HepG2 (cell line): ENCODE measurements at regions not wholly inside any gene's neighbourhood (a gene's known extent, or its start where the extent isn't known, plus 50 kb on each side); places are given as distances from the start of the nearest gene placed in this dataset.

Source experiments
- ATAC-seq: fragments of 200-7000 bp; cut with Tn5 transposase; 3 replicates; pipeline ENCODE4 v1.9.1; 2020; ENCODE audit warnings: mild to moderate bottlenecking, moderate library complexity
- BruUV-seq: library from RNA; stranded (reverse); fragments of 400-500 nt; replicated peaks from 2 replicates; lab custom pipeline; 2021; lab: Mats Ljungman, UMichigan
- CTCF ChIA-PET: fragments of 300-600 bp; formaldehyde crosslinking; extraction: SDS; loops from one replicate; lab custom pipeline; 2021; ENCODE audit warnings: low total read pairs, inconsistent platforms, low intra/inter-chr PET ratio; lab: Yijun Ruan, JAX
- POLR2A ChIA-PET: fragments of 350-600 bp; sonication (Branson Sonifier 250); formaldehyde crosslinking; loops from one replicate; lab custom pipeline; 2020; ENCODE audit warnings: antibody characterized with exemption, inconsistent platforms; lab: Yijun Ruan, JAX
- DNase-seq: peaks from one replicate; pipeline ENCODE4 v3.0.0-alpha.2; 2015; ENCODE audit warnings: low spot score
- FAIRE-seq: peaks from 3 replicates; lab custom pipeline; 2011; peaks lifted over from hg19 to GRCh38; lab: Jason Lieb, UNC
- H2AFZ ChIP-seq: one replicate; pipeline ENCODE4 v1.6.1; 2011; ENCODE audit warnings: low read length, inconsistent platforms
- H3K27ac ChIP-seq: fragments of 300-600 bp; 3 replicates; pipeline ENCODE4 v1.8.0; 2011; ENCODE audit warnings: mixed run types, mild to moderate bottlenecking, mixed read lengths, low read length, inconsistent platforms; ENCODE audit not compliant: insufficient read depth; ENCODE audit errors: extremely low read length
- H3K27me3 ChIP-seq, 2 experiments: fragments of 200-600 bp in 1 of 2; 2 replicates in 1 of 2; 3 replicates in 1 of 2; pipeline versions ENCODE4 v1.6.0 to v1.8.0; 2011; ENCODE audit warnings: low read length in 2 of 2, mild to moderate bottlenecking in 2 of 2, moderate library complexity in 2 of 2, inconsistent platforms in 1 of 2; ENCODE audit not compliant: insufficient read depth in 2 of 2, control insufficient read depth in 1 of 2
- H3K36me3 ChIP-seq, 2 experiments: fragments of 200-600 bp in 1 of 2; replicated peaks in 1 of 2; 2 replicates in 1 of 2; 3 replicates in 1 of 2; pipeline versions ENCODE4 v1.5.1 to v1.8.0; 2011; ENCODE audit warnings: low read length in 2 of 2, inconsistent platforms in 1 of 2; ENCODE audit not compliant: insufficient read depth in 2 of 2, control insufficient read depth in 1 of 2
- H3K4me1 ChIP-seq: 2 replicates; pipeline ENCODE4 v1.5.1; 2012; ENCODE audit warnings: low read length, inconsistent platforms; ENCODE audit not compliant: insufficient read depth
- H3K4me2 ChIP-seq: 2 replicates; pipeline ENCODE4 v1.6.0; 2011; ENCODE audit warnings: low read depth, low read length, inconsistent platforms
- H3K4me3 ChIP-seq, 3 experiments: fragments of 200-600 bp in 1 of 3; sonication (generic), shearing (Covaris generic) in 1 of 3; replicated peaks in 1 of 3; 2 replicates each; pipeline ENCODE4 v1.5.1; 2011 to 2016; ENCODE audit warnings: low read length in 3 of 3, inconsistent platforms in 2 of 3, low read depth in 2 of 3, mild to moderate bottlenecking in 2 of 3, control low read depth in 1 of 3, mixed read lengths in 1 of 3; ENCODE audit not compliant: insufficient read depth in 1 of 3
- H3K79me2 ChIP-seq: one replicate; pipeline ENCODE4 v1.6.1; 2011; ENCODE audit warnings: low read length, inconsistent platforms; ENCODE audit not compliant: insufficient read depth
- H3K9ac ChIP-seq: 2 replicates; pipeline ENCODE4 v1.6.0; 2011; ENCODE audit warnings: mild to moderate bottlenecking, low read depth, low read length, inconsistent platforms; ENCODE audit not compliant: insufficient read depth
- H3K9me3 ChIP-seq: 2 replicates; pipeline ENCODE4 v1.5.1; 2012; ENCODE audit warnings: mild to moderate bottlenecking, low read length
- H4K20me1 ChIP-seq: 2 replicates; pipeline ENCODE4 v1.6.0; 2011; ENCODE audit warnings: inconsistent platforms, mild to moderate bottlenecking, low read length, moderate library complexity; ENCODE audit not compliant: insufficient read depth
- EED ChIP-seq: sonication (generic); formaldehyde crosslinking; IDR thresholded peaks from 2 replicates; pipeline ENCODE4 v1.5.0; 2020; ENCODE audit warnings: mild to moderate bottlenecking, missing genetic modification reagents
- REPIN1 ChIP-seq: sonication (generic); formaldehyde crosslinking; IDR thresholded peaks from 2 replicates; pipeline ENCODE4 v1.8.0; 2022; ENCODE audit warnings: missing genetic modification reagents, low read depth, mild to moderate bottlenecking, borderline replicate concordance
- RXRA ChIP-seq: sonication (generic); formaldehyde crosslinking; IDR thresholded peaks from 2 replicates; pipeline ENCODE4 v1.5.1; 2020; ENCODE audit warnings: missing genetic modification reagents
- UBTF ChIP-seq: sonication (generic); formaldehyde crosslinking; IDR thresholded peaks from 2 replicates; pipeline ENCODE4 v1.4.0; 2020; ENCODE audit warnings: mild to moderate bottlenecking, missing genetic modification reagents
- ZNF160 ChIP-seq: sonication (generic); formaldehyde crosslinking; IDR thresholded peaks from 2 replicates; pipeline ENCODE4 v1.8.0; 2022; ENCODE audit warnings: mild to moderate bottlenecking, inconsistent platforms, missing genetic modification reagents
- ZNF292 ChIP-seq: sonication (generic); formaldehyde crosslinking; IDR thresholded peaks from 2 replicates; pipeline ENCODE4 v1.8.1; 2022; ENCODE audit warnings: mild to moderate bottlenecking, low read depth, missing genetic modification reagents, borderline replicate concordance
- ZNF317 ChIP-seq: sonication (generic); formaldehyde crosslinking; IDR thresholded peaks from 2 replicates; pipeline ENCODE4 v1.5.0; 2020; ENCODE audit warnings: mild to moderate bottlenecking, missing genetic modification reagents
- ZNF713 ChIP-seq: sonication (generic); formaldehyde crosslinking; IDR thresholded peaks from 2 replicates; pipeline ENCODE4 v1.4.0; 2020; ENCODE audit warnings: mild to moderate bottlenecking, missing genetic modification reagents
- WGBS: methylation state at CpG from one replicate; pipeline ENCODE4 v1.1.6; 2017; ENCODE audit warnings: low lambda C conversion rate; 5-methylcytosine and 5-hydroxymethylcytosine counted together
- in situ Hi-C: cut with HindIII; loops from 2 replicates; pipeline ENCODE4 v1.10.0; 2017; ENCODE audit warnings: low pct_unique_long_range_greater_than_20kb; ENCODE audit not compliant: extremely low pct_ligation_motif_present
- intact Hi-C: fragments of 100-400 bp; cut with micrococcal nuclease; formaldehyde crosslinking; loops from one replicate; pipeline ENCODE4 v1.10.0; 2022; ENCODE audit not compliant: unreplicated experiment
- TF ChIP-seq, protein P1 (sequence below): sonication (generic); formaldehyde crosslinking; IDR thresholded peaks from 2 replicates; pipeline ENCODE4 v1.4.0; 2020; ENCODE audit warnings: missing genetic modification reagents, mild to moderate bottlenecking, borderline replicate concordance
- TF ChIP-seq, protein P2 (sequence below): IDR thresholded peaks from 2 replicates; pipeline ENCODE4 v1.6.1; 2016; ENCODE audit warnings: missing compliant biosample characterization, missing genetic modification reagents, borderline replicate concordance
- TF ChIP-seq, protein P3 (sequence below): sonication (generic); formaldehyde crosslinking; IDR thresholded peaks from 2 replicates; pipeline ENCODE4 v1.8.1; 2023; ENCODE audit warnings: missing genetic modification reagents, mild to moderate bottlenecking, borderline replicate concordance

DNA sequence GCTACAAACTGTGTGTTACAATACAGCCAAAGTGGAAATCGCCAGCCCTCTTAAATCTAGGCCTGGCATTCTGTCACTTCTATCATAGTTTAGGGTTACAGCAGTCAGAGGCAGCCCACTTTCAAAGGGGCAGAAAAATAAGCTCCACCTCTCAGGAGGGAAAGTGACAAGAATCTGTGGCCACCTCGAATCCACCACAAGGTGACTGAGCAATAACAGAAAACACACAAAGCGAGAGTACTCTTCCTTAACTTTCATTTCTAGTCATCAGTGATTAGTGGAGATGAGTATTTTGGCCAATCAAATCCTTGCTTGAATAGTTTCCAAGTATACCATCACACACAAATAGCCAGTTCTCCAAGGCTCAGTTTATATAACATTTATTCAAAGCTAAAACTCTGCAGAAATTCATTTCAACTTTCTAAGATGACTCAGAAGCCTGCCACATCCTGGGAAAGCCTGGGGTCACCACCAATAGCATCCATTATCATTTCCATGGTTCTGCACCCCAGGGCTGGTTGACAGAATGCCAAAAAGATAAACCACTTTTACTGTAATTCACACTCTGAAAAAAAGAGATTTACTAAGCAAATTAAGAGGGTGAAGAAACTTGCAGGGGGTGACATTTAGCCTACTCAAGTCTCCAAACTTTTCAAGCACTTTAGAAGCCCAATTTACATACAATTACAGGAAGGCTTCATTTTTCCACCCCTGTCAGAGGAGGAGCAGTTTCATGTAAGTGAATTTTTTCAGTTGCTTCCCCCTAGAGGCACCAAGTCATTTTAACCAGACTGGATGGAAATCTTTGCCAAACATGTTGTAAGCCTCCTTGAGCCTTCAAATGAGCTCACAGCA is 66.8 kb downstream of the SALL1 start:
- POLR2A ChIA-PET, result no interaction called here
- Histone ChIP-seq H4K20me1 (no peaks in the 10 kb centered on the region), H3K4me1 (peaks cover 9% of the 10 kb centered on the region; the same call in 1 of the 2 replicates), H3K9ac (no peak overlapping the region), H3K27me3 (no peaks in the 10 kb centered on the region), H3K4me3 (no peak overlapping the region), H3K9me3 (no peaks in the 10 kb centered on the region), H2AFZ (no peak overlapping the region)
- FAIRE-seq (no peak), DNase-seq (no peak), ATAC-seq (no peak)
- no TSS peak for BruUV-seq
- intact Hi-C loops, result no loop called here
- TF ChIP-seq ZNF160 (CRISPR knock-in tag) (no peak), ZNF317 (CRISPR knock-in tag) (no peak), RXRA (CRISPR knock-in tag) (no peak)
- TF ChIP-seq, all 625 proteins: peak for 0
- no peak overlapping the region for H3K27ac ChIP-seq
- CTCF ChIA-PET, result no interaction called here
- H3K79me2 ChIP-seq, result no peaks in the 10 kb centered on the region
- no peaks in the 10 kb centered on the region for H3K36me3 ChIP-seq
- in situ Hi-C loops, result no loop called here
- no peak overlapping the region for H3K4me2 ChIP-seq
- WGBS, result 48% methylated on average over 3 of the region's 3 CpGs

- Histone ChIP-seq H3K9me3 (no peaks in the 10 kb centered on the region), H3K4me1 (peaks cover 4% of the 10 kb centered on the region), H3K9ac (no peak overlapping the region), H4K20me1 (no peaks in the 10 kb centered on the region), H3K4me3 (no peak overlapping the region), H3K36me3 (no peaks in the 10 kb centered on the region), H3K27ac (no peak overlapping the region), H3K27me3 (no peaks in the 10 kb centered on the region; a peak in 1 of 5 replicates), H3K79me2 (no peaks in the 10 kb centered on the region), H3K4me2 (no peak overlapping the region), H2AFZ (no peak overlapping the region)
- intact Hi-C loops (no loop called here), in situ Hi-C loops (no loop called here)
- no TSS peak for BruUV-seq
- FAIRE-seq (no peak), ATAC-seq (no peak), DNase-seq (no peak)
- WGBS, result 35% methylated on average over 4 of the region's 4 CpGs
- ChIA-PET POLR2A (no interaction called here), CTCF (no interaction called here)
- TF ChIP-seq, protein P1, sequence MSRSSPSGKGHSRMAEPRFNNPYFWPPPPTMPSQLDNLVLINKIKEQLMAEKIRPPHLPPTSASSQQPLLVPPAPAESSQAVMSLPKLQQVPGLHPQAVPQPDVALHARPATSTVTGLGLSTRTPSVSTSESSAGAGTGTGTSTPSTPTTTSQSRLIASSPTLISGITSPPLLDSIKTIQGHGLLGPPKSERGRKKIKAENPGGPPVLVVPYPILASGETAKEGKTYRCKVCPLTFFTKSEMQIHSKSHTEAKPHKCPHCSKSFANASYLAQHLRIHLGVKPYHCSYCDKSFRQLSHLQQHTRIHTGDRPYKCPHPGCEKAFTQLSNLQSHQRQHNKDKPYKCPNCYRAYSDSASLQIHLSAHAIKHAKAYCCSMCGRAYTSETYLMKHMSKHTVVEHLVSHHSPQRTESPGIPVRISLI, result no peak
- TF ChIP-seq ZNF713 (CRISPR knock-in tag), result no peak
- TF ChIP-seq, protein P2, sequence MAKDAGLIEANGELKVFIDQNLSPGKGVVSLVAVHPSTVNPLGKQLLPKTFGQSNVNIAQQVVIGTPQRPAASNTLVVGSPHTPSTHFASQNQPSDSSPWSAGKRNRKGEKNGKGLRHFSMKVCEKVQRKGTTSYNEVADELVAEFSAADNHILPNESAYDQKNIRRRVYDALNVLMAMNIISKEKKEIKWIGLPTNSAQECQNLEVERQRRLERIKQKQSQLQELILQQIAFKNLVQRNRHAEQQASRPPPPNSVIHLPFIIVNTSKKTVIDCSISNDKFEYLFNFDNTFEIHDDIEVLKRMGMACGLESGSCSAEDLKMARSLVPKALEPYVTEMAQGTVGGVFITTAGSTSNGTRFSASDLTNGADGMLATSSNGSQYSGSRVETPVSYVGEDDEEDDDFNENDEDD (CRISPR knock-in tag), result no peak
- TF ChIP-seq UBTF (CRISPR knock-in tag), result no peak
- TF ChIP-seq REPIN1 (CRISPR knock-in tag), result no peak
- TF ChIP-seq, protein P3, sequence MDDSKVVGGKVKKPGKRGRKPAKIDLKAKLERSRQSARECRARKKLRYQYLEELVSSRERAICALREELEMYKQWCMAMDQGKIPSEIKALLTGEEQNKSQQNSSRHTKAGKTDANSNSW, result no peak
- TF ChIP-seq EED (CRISPR knock-in tag), result no peak
- no peak for TF ChIP-seq ZNF292 (CRISPR knock-in tag)
Measured at GRCh38 chr16:51072591-51072990, 78.5 kb downstream of the SALL1 start.
